DMS 273 (cell line): ENCODE measurements at regions not wholly inside any gene's neighbourhood (a gene's known extent, or its start where the extent isn't known, plus 50 kb on each side); places are given as distances from the start of the nearest gene placed in this dataset.

Source experiments
- DNase-seq: peaks from one replicate; lab custom pipeline; 2025; ENCODE audit not compliant: unreplicated experiment; lab: John Stamatoyannopoulos, UW

- peak; percentile 96 for DNase-seq
These were observed 434.5 kb downstream of the HDGFL1 start for GRCh38 chr6:23003671-23004467.

GRCh38 chr6:23006656-23007055 is 437.3 kb downstream of the HDGFL1 start:
- DNase-seq: no peak

- DNase-seq: no peak
These were observed 442.2 kb downstream of the HDGFL1 start for GRCh38 chr6:23011615-23012014.

GRCh38 chr6:23013776-23014175 is 444.4 kb downstream of the HDGFL1 start:
- DNase-seq: no peak

GRCh38 chr6:23016696-23017095 is 447.3 kb downstream of the HDGFL1 start:
- DNase-seq: no peak

DNA sequence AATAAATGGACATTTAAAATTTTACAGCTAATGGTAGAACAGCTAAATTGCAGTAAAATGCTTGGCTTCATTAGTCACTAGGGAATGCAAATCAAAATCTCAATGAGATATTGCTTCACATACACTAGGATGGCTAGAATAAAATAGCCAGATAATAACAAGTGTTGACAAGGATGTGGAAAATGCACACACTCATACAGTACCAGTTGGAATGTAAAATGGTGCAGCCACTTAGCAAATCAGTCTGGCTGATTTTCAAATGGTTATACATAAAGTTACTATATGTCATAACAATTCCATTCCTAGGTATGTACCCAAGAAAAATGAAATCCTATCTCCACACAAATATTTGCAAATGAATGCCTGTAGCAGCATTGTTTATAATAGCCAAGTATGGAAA is 452.1 kb downstream of the HDGFL1 start:
- no peak for DNase-seq

DNA sequence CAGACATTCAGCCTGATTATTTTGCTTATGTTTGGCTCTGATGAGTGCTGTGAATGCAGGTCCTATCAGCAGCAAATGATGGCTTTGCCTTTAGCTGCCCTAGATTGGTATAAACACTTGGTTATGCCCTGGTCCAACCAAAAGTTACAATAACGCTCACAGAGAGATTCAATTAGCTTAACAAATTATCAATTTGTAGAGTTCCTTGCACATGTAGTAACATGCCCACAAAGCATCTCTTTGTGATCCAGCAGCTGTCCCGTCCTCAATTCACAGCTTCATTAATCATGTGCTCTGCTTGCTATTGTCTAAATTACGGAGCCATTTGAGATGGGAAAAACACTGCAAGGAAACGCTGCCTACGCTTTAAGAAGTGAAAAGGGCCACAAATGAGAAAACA is 457.9 kb downstream of the HDGFL1 start:
- no peak for DNase-seq

GRCh38 chr6:23031986-23032385 is 462.6 kb downstream of the HDGFL1 start:
- no peak for DNase-seq

- no peak for DNase-seq
These were observed 465.6 kb downstream of the HDGFL1 start for GRCh38 chr6:23034926-23035325.

- DNase-seq: no peak
These were observed 467.1 kb downstream of the HDGFL1 start for GRCh38 chr6:23036406-23036983.

DNA sequence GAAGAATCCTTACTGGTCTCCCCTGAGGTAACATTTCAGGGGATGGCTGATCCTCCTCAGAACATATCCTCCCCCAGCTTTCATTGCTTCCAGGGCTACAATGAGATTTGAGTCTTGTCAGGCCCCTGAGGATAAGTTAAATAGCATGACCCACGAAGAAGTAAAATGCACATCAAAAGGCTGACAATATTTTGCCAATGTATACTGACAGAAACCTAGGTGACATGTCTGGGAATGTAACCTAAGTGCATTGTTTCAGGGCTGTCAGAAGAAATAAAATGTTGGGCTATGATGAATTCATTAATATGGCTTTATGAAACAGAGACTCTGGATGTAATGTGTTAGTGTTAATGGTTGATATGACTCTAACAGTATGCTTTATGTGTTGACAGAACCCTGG is 471.5 kb downstream of the HDGFL1 start:
- no peak for DNase-seq

DNA sequence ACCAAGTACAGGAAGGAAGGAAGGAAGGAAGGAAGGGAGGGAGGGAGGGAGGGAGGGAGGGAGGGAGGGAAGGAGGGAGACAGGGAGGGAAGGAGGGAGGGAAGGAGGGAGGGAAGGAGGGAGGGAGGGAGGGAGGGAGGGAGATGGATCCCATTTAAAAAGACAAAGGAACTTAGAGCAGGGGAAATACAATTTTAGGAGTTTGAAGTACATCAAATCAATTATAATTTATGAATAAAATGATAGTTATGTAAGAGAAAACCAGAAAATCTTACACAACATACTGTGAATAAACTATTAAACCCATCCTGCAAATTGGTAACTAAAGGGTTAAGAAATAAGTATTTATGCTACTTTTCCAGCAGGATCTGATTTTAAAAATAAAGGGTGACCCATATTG is 475.9 kb downstream of the HDGFL1 start:
- DNase-seq: no peak

DNA sequence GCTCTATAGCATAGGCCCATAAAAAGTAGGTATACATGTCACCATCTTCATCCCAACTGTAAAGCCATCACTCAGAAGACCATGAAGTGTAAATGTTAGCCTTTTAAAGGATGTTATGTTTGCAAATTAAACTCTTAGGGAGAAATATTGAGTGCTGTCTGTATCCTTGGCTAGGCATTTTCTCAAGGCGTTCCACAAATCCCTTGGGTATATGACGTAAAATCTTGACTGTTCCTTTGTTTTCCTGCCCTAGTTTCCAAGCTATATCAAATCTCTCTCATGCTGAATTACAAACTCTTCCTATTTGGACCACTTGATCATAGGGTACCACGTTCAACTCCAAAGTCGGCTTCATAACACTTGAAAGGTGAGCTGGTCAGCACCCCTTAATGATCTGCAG is 486.2 kb downstream of the HDGFL1 start:
- no peak for DNase-seq

DNA sequence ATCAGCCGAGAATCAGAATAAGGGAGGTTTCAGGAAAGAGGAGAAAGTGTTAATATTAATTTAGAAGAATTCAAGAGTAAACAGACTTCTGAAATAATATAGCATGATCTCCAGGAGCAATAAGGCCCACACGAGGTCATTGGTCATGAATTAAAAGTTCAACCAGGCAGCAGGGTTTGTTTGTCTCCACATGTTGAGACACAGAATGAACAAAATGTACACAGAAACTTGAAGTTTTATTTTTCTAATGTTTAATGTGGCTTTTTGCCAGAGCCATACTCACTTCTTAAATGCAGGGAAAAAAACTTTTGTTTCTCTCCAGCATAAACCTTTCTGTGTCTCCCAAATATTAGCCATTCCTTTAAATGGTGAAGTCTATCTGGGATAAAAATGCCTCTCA is 504.5 kb downstream of the HDGFL1 start:
- no peak for DNase-seq

- no peak for DNase-seq
These were observed 508.4 kb downstream of the HDGFL1 start for GRCh38 chr6:23077772-23078171.

GRCh38 chr6:23081701-23082100 is 512.3 kb downstream of the HDGFL1 start:
- peak; percentile 4 for DNase-seq

DNA sequence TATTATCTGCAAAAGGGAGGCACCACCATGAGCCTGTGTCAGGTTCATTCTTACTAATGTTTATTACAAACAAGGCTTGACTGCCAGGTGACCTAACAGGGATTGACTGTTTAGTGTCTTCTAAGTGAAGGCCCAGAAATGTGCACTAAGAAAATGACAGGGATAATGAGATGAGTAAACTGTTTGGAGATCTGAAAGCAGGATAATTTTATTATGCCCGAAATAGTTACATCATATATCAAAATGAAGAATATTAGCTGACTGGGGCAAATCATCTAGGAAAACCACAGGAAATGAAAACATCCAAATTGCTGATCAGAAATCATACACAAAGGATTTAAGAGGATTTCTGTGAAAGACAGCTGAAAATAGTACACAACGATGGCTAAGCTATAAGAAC is 516.7 kb downstream of the HDGFL1 start:
- DNase-seq: no peak

- DNase-seq: no peak
These were observed 518.1 kb downstream of the HDGFL1 start for GRCh38 chr6:23087471-23087870.

- no peak for DNase-seq
These were observed 519.4 kb downstream of the HDGFL1 start for GRCh38 chr6:23088761-23089160.

- DNase-seq: no peak
These were observed 520.6 kb downstream of the HDGFL1 start for GRCh38 chr6:23089981-23090380.

DNA sequence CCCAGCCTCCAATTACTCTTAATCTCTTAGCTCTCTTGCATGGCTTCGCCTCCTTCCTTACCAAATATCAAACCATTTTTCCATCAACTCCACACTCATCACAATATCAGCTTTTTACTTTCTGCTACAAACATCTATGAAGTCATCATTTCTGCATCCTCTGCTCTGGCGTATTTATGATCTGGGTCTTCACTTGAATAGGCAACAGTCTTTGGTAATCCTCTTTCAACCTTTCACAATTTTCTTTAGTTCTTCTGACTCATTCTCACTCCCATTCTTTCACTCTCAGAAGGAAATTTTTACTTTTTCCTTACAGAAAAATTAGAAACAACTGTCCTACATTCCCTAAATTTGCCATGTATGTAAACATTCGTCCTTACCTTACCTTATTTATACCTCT is 522.4 kb downstream of the HDGFL1 start:
- DNase-seq: no peak

- DNase-seq: no peak
These were observed 527.5 kb downstream of the HDGFL1 start for GRCh38 chr6:23096876-23097275.

DNA sequence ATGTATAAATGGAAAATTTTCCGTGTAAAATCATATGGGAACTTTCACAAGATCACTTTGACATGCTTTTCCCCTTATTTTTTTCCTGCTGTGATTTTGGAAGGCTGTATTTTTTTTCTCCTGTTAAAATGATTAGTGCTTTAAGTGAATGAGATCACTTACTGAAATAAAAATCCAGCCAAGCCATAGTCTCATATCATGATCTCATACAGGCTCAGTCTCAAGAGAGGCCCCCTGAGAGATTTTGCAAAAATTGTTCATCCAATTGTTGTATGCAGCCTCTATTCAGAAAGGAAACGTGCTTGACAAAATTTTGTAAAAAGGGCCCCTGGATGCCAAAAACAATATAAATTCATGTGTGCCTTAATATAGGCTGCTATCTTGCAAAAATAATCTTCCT is 528.2 kb downstream of the HDGFL1 start:
- DNase-seq: no peak
